ENCODE measurements at regions not wholly inside any gene's neighbourhood (a gene's known extent, or its start where the extent isn't known, plus 50 kb on each side); places are given as distances from the start of the nearest gene placed in this dataset.

DNA sequence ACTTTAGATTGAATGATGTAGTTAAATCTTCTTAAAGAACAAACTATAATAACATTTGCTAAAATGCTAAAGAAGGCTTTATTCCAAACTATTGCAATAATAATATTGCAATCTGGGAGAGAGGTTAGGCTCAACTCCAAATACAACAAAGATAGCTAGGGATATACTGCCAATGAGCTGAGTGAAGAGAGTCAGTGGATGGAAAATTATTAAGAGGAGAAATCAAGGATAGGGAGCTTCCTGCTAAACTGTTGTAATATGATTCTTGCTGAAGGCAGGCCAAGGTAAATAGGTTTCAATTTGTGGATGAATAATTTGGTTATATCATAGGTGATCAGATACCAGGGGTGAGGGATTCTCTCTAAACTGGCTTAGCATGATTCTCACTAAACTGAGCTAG, 1651.5 kb downstream of the EFNA5 start:
- Histone ChIP-seq H3K4me2 (ENCODE audit: control insufficient read depth, extremely low read depth, insufficient read depth, low read depth, low read length) (no peak overlapping the region), H3K9me1 (ENCODE audit: control insufficient read depth, extremely low read depth, insufficient read depth, low read length) (no peaks in the 10 kb centered on the region), H3K9ac (ENCODE audit: control insufficient read depth, extremely low read depth, insufficient read depth, low read length) (no peak overlapping the region), H4K20me1 (ENCODE audit: control insufficient read depth, extremely low read depth, insufficient read depth, low read length) (no peaks in the 10 kb centered on the region), H2AFZ (ENCODE audit: control insufficient read depth, low read length) (no peak overlapping the region), H3K4me1 (ENCODE audit: control insufficient read depth, extremely low read depth, insufficient read depth, low read length) (no peaks in the 10 kb centered on the region), H3K79me2 (ENCODE audit: control insufficient read depth, insufficient read depth, low read length) (no peaks in the 10 kb centered on the region), H3K27ac (ENCODE audit: control insufficient read depth, insufficient read depth, low read length) (no peak overlapping the region), H3K4me3 (ENCODE audit: control insufficient read depth in 2 of 3, extremely low read depth in 1 of 3, insufficient read depth in 2 of 3, low read depth in 1 of 3, low read length in 3 of 3) (no peak overlapping the region), H3K9me3 (ENCODE audit: control insufficient read depth, low read depth, low read length) (no peaks in the 10 kb centered on the region), H3K27me3 (ENCODE audit: control insufficient read depth, extremely low read depth, insufficient read depth, low read length) (no peaks in the 10 kb centered on the region), H3K36me3 (ENCODE audit: control insufficient read depth in 2 of 2, extremely low read depth in 1 of 2, insufficient read depth in 2 of 2, low read length in 2 of 2) (no peaks in the 10 kb centered on the region)
- dilution Hi-C loops (cut with MboI; ENCODE audit: extremely low pct_ligation_motif_present, low sequenced_read_pairs) = no loop called here
- DNase-seq (ENCODE audit: low read depth, low spot score) (no peak), FAIRE-seq (no peak)
- TF ChIP-seq, protein P1, sequence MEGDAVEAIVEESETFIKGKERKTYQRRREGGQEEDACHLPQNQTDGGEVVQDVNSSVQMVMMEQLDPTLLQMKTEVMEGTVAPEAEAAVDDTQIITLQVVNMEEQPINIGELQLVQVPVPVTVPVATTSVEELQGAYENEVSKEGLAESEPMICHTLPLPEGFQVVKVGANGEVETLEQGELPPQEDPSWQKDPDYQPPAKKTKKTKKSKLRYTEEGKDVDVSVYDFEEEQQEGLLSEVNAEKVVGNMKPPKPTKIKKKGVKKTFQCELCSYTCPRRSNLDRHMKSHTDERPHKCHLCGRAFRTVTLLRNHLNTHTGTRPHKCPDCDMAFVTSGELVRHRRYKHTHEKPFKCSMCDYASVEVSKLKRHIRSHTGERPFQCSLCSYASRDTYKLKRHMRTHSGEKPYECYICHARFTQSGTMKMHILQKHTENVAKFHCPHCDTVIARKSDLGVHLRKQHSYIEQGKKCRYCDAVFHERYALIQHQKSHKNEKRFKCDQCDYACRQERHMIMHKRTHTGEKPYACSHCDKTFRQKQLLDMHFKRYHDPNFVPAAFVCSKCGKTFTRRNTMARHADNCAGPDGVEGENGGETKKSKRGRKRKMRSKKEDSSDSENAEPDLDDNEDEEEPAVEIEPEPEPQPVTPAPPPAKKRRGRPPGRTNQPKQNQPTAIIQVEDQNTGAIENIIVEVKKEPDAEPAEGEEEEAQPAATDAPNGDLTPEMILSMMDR (optimal IDR thresholded peaks at IDR 0.05 in 1 of 3, IDR thresholded peaks at IDR 0.05 in 1 of 3, conservative IDR thresholded peaks at IDR 0.05 in 1 of 3; ENCODE audit: extremely low read depth in 1 of 3, insufficient read depth in 2 of 3, low read length in 3 of 3) = no peak
- TF ChIP-seq EZH2 (IDR thresholded peaks at IDR 0.05; ENCODE audit: low read length) = no peak

DNA sequence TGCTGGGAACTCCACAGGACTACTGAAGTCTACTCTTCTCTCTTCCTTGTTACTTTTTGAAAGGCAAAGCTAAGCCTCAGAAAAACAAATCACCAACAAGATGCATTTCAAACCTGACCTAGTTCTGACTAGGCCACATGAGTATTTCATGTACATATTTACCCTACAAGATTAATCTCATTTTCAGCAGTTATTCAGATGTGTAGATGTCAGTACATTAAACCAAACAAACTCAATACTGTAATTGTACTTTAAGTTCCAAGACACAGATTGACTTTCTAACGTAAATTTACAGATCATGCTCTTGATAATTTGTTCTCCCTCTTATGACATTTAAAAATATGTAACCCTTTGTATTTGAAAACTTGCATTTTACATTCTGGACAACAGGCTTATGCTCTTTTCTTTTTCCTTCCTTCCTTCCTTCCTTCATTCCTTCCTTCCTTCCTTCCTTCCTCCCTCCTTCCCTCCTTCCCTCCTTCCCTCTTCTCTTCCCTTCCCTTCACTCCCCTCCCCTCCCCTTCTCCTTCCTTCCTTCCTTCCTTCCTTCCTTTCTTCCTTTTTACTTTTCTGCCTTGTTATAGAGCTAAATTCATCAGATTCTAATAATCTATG, 1653.4 kb downstream of the EFNA5 start:
- no peak overlapping the region for H3K9ac ChIP-seq (ENCODE audit: control insufficient read depth, extremely low read depth, insufficient read depth, low read length)
- no peaks in the 10 kb centered on the region for H4K20me1 ChIP-seq (ENCODE audit: control insufficient read depth, extremely low read depth, insufficient read depth, low read length)
- H3K4me2 ChIP-seq (ENCODE audit: control insufficient read depth, extremely low read depth, insufficient read depth, low read depth, low read length) = no peak overlapping the region
- H3K79me2 ChIP-seq (ENCODE audit: control insufficient read depth, insufficient read depth, low read length) = no peaks in the 10 kb centered on the region
- no peaks in the 10 kb centered on the region for H3K27me3 ChIP-seq (ENCODE audit: control insufficient read depth, extremely low read depth, insufficient read depth, low read length)
- H3K9me3 ChIP-seq (ENCODE audit: control insufficient read depth, low read depth, low read length) = no peaks in the 10 kb centered on the region
- H3K27ac ChIP-seq (ENCODE audit: control insufficient read depth, insufficient read depth, low read length) = no peak overlapping the region
- H3K4me3 ChIP-seq (ENCODE audit: control insufficient read depth in 2 of 3, extremely low read depth in 1 of 3, insufficient read depth in 2 of 3, low read depth in 1 of 3, low read length in 3 of 3) = no peak overlapping the region
- FAIRE-seq (no peak), DNase-seq (ENCODE audit: low read depth, low spot score) (no peak)
- H3K36me3 ChIP-seq (ENCODE audit: control insufficient read depth in 2 of 2, extremely low read depth in 1 of 2, insufficient read depth in 2 of 2, low read length in 2 of 2) = no peaks in the 10 kb centered on the region
- dilution Hi-C loops (cut with MboI; ENCODE audit: extremely low pct_ligation_motif_present, low sequenced_read_pairs) = no loop called here
- no peaks in the 10 kb centered on the region for H3K9me1 ChIP-seq (ENCODE audit: control insufficient read depth, extremely low read depth, insufficient read depth, low read length)
- no peaks in the 10 kb centered on the region for H3K4me1 ChIP-seq (ENCODE audit: control insufficient read depth, extremely low read depth, insufficient read depth, low read length)
- no peak overlapping the region for H2AFZ ChIP-seq (ENCODE audit: control insufficient read depth, low read length)
- TF ChIP-seq EZH2 (IDR thresholded peaks at IDR 0.05; ENCODE audit: low read length) = no peak
- TF ChIP-seq, protein P1 (optimal IDR thresholded peaks at IDR 0.05 in 1 of 3, IDR thresholded peaks at IDR 0.05 in 1 of 3, conservative IDR thresholded peaks at IDR 0.05 in 1 of 3; ENCODE audit: extremely low read depth in 1 of 3, insufficient read depth in 2 of 3, low read length in 3 of 3) = no peak
